GM10266 (cell line): ENCODE measurements at regions not wholly inside any gene's neighbourhood (a gene's known extent, or its start where the extent isn't known, plus 50 kb on each side); places are given as distances from the start of the nearest gene placed in this dataset.

Experiments used
- DNase-seq: peaks from one replicate; pipeline ENCODE4 v3.0.0; 2012; ENCODE audit errors: extremely low spot score
- CTCF ChIP-seq: IDR thresholded peaks from 2 replicates; pipeline ENCODE4 v1.5.1; 2012; ENCODE audit warnings: mild to moderate bottlenecking, low read depth; ENCODE audit not compliant: control insufficient read depth, insufficient read depth; ENCODE audit errors: missing control alignments

- no peak for DNase-seq
- TF ChIP-seq CTCF = no peak
Observed at GRCh38 chr20:52420805-52421204, 229.2 kb upstream of the ZFP64 start.

- TF ChIP-seq CTCF = no peak
- DNase-seq = no peak
Observed at GRCh38 chr20:52419205-52419604, 227.6 kb upstream of the ZFP64 start.

GRCh38 chr20:52416953-52417352, 225.4 kb upstream of the ZFP64 start:
- no peak for TF ChIP-seq CTCF

DNA sequence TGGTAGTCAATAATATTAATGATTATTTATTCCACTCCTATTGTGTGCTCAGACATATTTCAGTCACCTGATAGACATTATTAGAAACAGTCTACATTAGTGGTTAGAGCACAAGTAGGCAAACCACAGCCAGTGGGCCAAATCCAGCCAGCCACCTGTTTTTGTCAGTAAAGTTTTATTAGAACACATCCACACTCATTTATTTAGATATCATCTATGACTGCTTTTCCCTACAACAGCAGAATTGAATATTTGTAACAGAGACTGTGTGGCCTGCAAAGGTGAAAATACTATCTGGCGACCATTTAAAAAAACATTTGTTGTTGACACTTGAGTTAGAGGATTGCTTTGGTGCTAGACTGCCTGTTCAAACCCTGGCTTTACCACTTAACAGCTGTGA, 220.0 kb upstream of the ZFP64 start:
- TF ChIP-seq CTCF = no peak
- no peak for DNase-seq

More at GRCh38 chr20:52416953-52417352, 225.4 kb upstream of the ZFP64 start:
- no peak for DNase-seq

DNA sequence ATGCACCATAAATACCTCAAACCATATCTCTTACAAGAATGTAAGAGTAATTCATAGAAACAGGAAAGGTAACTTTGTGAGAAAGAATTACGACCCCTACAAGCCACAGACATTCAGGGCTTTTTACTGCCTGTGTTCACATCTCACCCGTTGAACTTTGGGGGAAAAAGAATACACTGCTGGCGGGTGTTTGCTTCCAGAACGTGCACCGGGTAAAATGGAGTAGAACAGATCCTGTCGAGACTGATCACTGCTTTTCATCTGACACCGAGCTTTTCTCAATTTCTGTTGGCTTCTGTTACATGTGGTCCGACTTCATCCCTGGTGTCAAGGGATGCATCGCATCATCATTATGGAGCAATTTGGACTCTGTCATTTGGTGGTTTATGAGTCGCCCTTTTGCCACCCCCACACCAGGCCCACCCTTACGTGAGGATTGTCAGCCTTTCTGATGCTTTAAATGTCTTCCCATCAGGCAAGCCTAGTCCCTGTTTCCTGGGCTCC, 219.2 kb upstream of the ZFP64 start:
- no peak for DNase-seq
- no peak for TF ChIP-seq CTCF

GRCh38 chr20:52410182-52410647, 218.6 kb upstream of the ZFP64 start:
- no peak for DNase-seq
- no peak for TF ChIP-seq CTCF

- TF ChIP-seq CTCF = no peak
Observed at GRCh38 chr20:52405986-52406385, 214.4 kb upstream of the ZFP64 start.

More at GRCh38 chr20:52405986-52406385, 214.4 kb upstream of the ZFP64 start:
- no peak for DNase-seq
